Skeletal muscle satellite cell (primary cell): ENCODE measurements at regions not wholly inside any gene's neighbourhood (a gene's known extent, or its start where the extent isn't known, plus 50 kb on each side); places are given as distances from the start of the nearest gene placed in this dataset.
A peak's percentile ranks its signal among the peaks of the same experiment; 100 is the strongest.
"Not testable (repeated sequence)": the region's sequence is repeated elsewhere in the genome, so short reads cannot be mapped to it uniquely, and the experiment has no call there.

Experiments
- H3K27me3 ChIP-seq: 2 replicates; pipeline ENCODE4 v1.7.0; 2013; ENCODE audit warnings: low read length; ENCODE audit not compliant: control insufficient read depth, insufficient read depth
- H3K36me3 ChIP-seq: 2 replicates; pipeline ENCODE4 v1.7.0; 2013; ENCODE audit warnings: mild to moderate bottlenecking, control low read depth, low read length; ENCODE audit not compliant: insufficient read depth
- H3K4me1 ChIP-seq: 2 replicates; pipeline ENCODE4 v1.7.0; 2013; ENCODE audit warnings: low read length; ENCODE audit not compliant: control insufficient read depth, insufficient read depth
- H3K4me2 ChIP-seq: 2 replicates; pipeline ENCODE4 v1.7.0; 2013; ENCODE audit warnings: mild to moderate bottlenecking, low read length
- H3K4me3 ChIP-seq: 2 replicates; pipeline ENCODE4 v1.7.0; 2013; ENCODE audit warnings: low read length
- H3K9ac ChIP-seq: 2 replicates; pipeline ENCODE4 v1.7.0; 2013; ENCODE audit warnings: mild to moderate bottlenecking, low read depth, low read length, moderate library complexity
- H3K9me3 ChIP-seq: replicated peaks from 2 replicates; pipeline ENCODE4 v1.7.0; 2013; ENCODE audit warnings: mild to moderate bottlenecking, control low read depth, low read length

DNA sequence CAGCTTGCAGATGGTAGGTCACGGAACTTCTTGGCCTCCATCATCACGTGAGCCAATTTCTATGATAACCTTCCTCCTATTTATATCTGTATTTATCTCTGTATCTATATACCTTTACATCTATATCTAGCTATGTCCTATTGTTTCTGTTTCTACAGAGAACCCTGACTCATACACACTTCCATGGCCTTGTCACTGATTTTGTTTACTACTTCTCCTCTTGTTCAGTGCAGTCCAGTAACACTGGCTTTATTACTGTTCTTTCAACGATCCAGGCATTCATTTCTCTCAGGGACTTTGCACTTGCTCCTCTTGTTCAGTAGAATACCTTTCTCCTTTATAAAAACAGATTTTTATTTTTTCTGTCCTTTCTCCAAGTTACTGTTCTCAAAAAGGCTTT, 937.0 kb upstream of the ALCAM start:
- Histone ChIP-seq H3K9me3 (no peaks in the 10 kb centered on the region), H3K4me3 (no peak overlapping the region), H3K9ac (no peak overlapping the region), H3K4me2 (no peak overlapping the region), H3K36me3 (no peaks in the 10 kb centered on the region), H3K27me3 (no peaks in the 10 kb centered on the region), H3K4me1 (no peaks in the 10 kb centered on the region)

DNA sequence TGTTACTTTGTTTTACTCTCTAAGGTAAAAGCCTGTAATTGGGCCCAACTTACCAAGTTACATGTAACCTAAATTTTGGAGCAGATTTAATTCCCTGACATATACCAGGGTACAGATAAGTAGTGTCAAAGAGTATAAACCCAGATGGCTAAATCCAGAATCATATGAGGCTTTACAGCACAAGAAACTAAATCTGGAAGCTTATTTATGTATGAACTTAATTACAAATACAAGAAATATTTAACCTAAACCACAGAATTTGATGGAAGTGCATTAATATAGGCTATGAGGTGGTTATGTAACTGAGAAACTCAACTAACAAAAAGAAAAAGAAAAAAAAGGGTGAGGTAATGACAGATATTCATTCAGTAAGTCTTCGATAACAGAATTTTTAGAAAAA, 930.2 kb upstream of the ALCAM start:
- Histone ChIP-seq H3K4me2 (peak overlapping the region; percentile 24), H3K27me3 (no peaks in the 10 kb centered on the region), H3K36me3 (no peaks in the 10 kb centered on the region), H3K9ac (no peak overlapping the region), H3K9me3 (no peaks in the 10 kb centered on the region), H3K4me3 (no peak overlapping the region), H3K4me1 (peaks cover 10% of the 10 kb centered on the region)

DNA sequence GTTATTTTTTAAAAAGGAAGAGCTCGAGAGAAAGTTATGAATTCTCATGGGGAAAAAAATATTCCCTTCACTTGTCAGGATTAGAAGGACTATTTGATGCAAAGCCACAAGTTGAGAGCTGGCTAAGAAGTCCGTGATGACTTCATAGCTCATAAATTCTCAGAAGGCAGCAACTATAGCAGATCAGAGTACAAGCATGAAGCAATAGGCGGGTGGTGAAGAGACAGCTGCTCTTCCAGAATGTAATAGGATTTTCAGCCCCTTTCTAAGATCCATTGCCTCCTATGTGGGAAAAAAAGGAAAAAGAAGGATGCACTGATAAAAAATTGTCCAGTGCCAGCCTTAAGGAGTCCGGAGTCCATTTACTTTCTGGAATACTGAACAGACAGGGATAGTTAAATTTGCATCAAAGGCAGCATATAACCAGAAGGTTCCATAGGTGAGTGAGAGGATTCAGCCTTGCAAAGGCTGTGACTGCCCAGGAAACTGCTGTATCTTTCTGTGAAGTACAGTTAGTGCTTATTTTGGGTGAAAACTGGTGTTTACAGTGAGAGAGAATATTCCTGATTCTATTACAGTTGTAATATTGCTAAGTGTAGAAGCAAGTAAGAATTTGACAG, 929.5 kb upstream of the ALCAM start:
- no peaks in the 10 kb centered on the region for H3K36me3 ChIP-seq
- H3K27me3 ChIP-seq: no peaks in the 10 kb centered on the region
- H3K4me3 ChIP-seq: no peak overlapping the region
- peak overlapping the region; percentile 24 for H3K4me2 ChIP-seq
- no peaks in the 10 kb centered on the region for H3K9me3 ChIP-seq
- no peak overlapping the region for H3K9ac ChIP-seq
- H3K4me1 ChIP-seq: peaks cover 10% of the 10 kb centered on the region

DNA sequence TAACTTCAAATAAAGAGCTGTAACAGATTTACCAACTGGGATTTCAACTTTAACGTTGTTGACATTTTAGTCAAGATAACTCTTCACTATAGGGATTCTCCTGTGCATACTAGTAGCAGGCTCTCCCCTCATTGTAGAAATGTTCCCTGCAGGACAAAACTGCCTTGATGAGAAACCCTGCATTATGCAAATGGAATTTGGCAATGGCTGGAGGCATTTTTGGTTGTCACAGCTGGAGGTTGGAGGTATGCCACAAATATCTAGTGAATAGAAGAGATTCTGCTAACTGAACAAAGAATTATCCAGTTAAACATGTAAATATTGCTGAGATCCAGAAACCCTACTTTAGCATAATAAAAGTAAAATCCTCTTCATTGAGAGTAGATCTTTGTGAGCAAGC, 928.8 kb upstream of the ALCAM start:
- H3K4me2 ChIP-seq: no peak overlapping the region
- H3K9ac ChIP-seq: no peak overlapping the region
- H3K36me3 ChIP-seq: no peaks in the 10 kb centered on the region
- no peaks in the 10 kb centered on the region for H3K27me3 ChIP-seq
- no peaks in the 10 kb centered on the region for H3K9me3 ChIP-seq
- peaks cover 10% of the 10 kb centered on the region for H3K4me1 ChIP-seq
- H3K4me3 ChIP-seq: no peak overlapping the region

DNA sequence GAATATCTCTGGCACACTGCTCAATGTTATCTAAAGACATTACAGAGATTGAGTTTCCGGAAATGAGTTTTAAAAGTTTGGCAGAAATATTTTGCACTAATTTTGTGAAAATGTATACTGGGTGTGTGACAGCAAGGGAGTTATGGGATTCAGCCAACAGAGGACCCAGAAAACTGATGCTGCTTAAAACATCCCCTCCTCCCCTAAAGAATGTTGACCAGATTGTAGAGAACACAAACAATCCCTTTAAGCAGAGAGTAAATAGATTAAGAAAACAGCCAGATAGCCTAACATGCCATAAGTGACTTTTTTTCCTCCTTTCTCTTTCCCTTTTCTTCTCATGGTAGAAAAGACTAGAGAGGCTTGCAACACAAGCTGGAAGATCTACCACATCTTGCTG, 928.0 kb upstream of the ALCAM start:
- Histone ChIP-seq H3K9me3 (no peaks in the 10 kb centered on the region), H3K4me2 (no peak overlapping the region), H3K4me1 (peaks cover 10% of the 10 kb centered on the region), H3K4me3 (no peak overlapping the region), H3K27me3 (no peaks in the 10 kb centered on the region), H3K36me3 (no peaks in the 10 kb centered on the region), H3K9ac (no peak overlapping the region)

DNA sequence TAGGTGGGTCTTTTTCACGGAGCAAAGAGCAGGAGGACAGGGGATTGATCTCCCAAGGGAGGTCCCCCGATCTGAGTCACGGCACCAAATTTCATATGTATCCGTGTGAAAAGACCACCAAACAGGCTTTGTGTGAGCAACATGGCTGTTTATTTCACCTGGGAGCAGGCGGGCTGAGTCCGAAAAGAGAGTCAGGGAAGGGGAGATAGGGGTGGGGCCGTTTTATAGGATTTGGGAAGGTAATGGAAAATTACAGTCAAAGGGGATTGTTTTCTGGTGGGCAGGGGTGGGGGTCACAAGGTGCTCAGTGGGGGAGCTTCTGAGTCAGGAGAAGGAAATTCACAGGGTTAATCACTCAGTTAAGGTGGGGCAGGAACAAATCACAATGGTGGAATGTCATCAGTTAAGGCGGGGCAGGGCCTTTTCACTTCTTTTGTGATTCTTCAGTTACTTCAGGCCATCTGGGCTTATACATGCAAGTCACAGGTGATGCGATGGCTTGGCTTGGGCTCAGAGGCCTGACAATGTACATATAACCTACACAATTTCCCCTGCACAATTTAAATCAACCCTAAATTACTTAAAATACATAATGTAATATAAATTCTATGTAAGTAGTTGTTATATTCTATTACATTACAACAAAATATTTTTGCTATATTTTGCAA, 921.3 kb upstream of the ALCAM start:
- H3K36me3 ChIP-seq, H3K4me2 ChIP-seq, H3K4me1 ChIP-seq, H3K4me3 ChIP-seq, H3K9me3 ChIP-seq, H3K9ac ChIP-seq, H3K27me3 ChIP-seq: not testable (repeated sequence)

DNA sequence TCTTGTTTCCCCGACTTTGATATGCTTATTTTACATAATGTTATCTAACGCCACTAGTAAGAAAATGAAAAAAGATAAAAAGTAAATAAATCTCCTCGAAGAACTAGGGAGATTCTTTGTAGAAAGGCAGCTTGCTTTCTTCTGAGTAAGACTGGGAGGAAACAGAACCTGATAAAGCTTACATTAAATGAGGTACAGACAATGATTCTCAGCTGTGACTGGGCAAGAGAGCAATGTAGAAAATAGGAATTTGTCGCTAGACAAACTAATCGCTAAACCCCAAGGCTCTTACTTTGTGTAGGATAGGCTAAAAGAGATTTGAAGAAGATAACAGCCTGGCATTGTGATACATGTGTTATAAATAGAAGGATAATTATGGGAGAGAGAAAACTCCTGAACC, 919.0 kb upstream of the ALCAM start:
- Histone ChIP-seq H3K36me3 (no peaks in the 10 kb centered on the region), H3K27me3 (no peaks in the 10 kb centered on the region), H3K9me3 (no peaks in the 10 kb centered on the region), H3K4me1 (no peaks in the 10 kb centered on the region), H3K4me3 (no peak overlapping the region), H3K9ac (no peak overlapping the region), H3K4me2 (no peak overlapping the region)

DNA sequence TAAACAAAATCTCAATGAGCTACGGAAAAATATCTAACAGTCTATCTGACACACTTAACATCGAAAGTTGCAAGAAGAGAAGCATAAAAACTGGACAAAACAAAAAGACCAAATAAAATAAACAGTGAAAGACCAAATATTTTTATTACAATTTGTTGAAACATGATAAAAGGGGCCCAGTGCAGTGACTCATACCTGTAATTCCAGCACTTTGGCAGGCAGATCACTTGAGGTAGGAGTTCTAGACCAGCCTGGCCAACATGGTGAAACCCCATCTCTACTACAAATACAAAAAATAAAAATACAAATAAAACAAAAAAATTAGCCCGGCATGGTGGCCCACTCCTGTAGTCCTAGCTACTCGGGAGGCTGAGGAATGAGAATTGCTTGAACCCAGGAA, 914.0 kb upstream of the ALCAM start:
- H3K4me1 ChIP-seq: no peaks in the 10 kb centered on the region
- no peak overlapping the region for H3K9ac ChIP-seq
- H3K36me3 ChIP-seq: no peaks in the 10 kb centered on the region
- H3K9me3 ChIP-seq: no peaks in the 10 kb centered on the region
- no peak overlapping the region for H3K4me3 ChIP-seq
- no peak overlapping the region for H3K4me2 ChIP-seq
- no peaks in the 10 kb centered on the region for H3K27me3 ChIP-seq

DNA sequence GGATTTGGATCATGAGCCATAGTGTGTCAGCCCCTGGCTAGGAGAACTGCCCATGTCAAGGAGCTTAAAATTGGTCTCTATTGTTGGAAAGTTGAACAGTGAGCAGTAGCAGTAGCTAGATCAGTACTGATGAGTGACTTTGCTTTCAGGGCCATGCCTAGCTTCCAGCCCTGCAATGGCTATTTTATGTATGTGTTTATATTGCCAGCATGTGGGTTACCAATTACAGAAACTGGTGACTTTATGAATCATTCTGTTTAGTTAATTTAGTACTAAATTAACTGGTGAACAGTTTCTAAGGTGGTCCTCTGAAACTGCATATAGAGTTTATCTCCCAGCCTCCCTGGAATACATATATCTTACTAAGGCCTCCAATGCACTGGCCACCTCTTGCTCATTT, 908.1 kb upstream of the ALCAM start:
- H3K4me2 ChIP-seq: no peak overlapping the region
- H3K4me3 ChIP-seq: no peak overlapping the region

DNA sequence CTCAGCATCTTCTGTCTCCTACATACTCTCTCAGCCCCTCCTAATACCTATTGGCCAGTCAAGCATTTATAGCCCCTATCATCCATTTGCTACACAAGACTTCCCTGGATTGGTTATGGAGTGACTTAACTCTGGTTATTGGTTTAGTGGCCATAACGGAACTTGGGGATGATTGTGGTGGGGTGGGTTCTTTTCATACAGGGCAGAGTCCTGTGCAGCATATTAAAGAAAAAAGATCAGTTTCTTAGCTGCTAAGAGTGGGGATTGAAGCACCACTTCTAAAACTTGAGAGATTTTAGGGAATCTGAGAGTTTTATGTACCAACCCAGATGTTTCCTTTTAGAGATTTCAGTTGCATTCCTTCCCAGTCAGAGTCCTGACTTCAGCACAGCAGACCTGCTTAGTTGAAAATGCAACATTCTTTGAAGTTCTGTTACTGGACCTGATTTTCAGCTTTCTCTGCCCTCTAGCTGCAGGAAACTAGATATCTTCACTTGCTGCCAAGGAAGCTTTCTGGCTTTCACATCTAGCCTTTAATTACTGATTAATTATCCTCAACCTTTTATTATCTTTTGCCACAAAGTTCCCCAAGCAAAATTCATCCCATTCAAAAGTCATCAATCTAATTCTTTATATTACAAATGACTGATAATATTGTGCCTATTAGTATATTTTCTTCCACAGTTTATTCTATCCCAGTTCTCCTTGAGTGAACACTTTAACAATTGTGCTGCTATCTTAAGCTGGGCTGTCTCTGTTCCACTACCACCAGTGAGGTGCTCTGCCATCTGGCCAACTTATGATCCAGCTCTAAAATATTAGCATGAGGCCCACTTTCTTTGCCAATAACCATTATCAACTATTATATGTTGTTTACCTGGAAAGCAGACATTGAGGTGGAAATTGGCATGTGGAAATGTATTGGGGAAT, 906.0 kb upstream of the ALCAM start:
- no peaks in the 10 kb centered on the region for H3K9me3 ChIP-seq
- H3K4me3 ChIP-seq: no peak overlapping the region
- no peaks in the 10 kb centered on the region for H3K36me3 ChIP-seq
- no peaks in the 10 kb centered on the region for H3K27me3 ChIP-seq
- H3K4me1 ChIP-seq: no peaks in the 10 kb centered on the region
- no peak overlapping the region for H3K4me2 ChIP-seq
- H3K9ac ChIP-seq: no peak overlapping the region

More for the DNA sequence above, 908.1 kb upstream of the ALCAM start:
- Histone ChIP-seq H3K9me3 (no peaks in the 10 kb centered on the region), H3K36me3 (no peaks in the 10 kb centered on the region), H3K4me1 (no peaks in the 10 kb centered on the region), H3K9ac (no peak overlapping the region), H3K27me3 (no peaks in the 10 kb centered on the region)

DNA sequence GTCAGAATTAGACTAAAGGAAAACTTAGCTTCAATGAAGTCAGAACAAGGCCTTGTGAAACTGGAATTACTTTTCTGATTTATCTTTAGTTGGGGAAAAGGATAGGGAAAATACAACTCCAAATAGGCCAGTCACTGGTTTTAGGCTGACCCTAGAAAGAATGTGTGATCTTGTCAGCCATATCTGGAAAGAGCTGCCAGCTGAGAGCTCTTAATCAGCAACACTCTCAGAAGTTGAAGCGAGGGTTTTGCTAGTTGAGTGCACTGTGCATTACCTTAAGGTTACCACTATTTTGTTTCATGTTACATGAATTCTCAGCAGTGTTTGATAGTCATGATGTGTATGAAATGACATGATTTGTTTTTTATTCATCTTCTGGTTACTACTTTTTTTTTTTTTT, 905.3 kb upstream of the ALCAM start:
- Histone ChIP-seq H3K27me3 (no peaks in the 10 kb centered on the region), H3K4me2 (no peak overlapping the region), H3K36me3 (no peaks in the 10 kb centered on the region), H3K9me3 (no peaks in the 10 kb centered on the region), H3K4me3 (no peak overlapping the region), H3K9ac (no peak overlapping the region), H3K4me1 (no peaks in the 10 kb centered on the region)
